PFSK-1 (cell line): ENCODE measurements at regions not wholly inside any gene's neighbourhood (a gene's known extent, or its start where the extent isn't known, plus 50 kb on each side); places are given as distances from the start of the nearest gene placed in this dataset.

Experiments
- POLR2AphosphoS5 ChIP-seq: IDR thresholded peaks from 2 replicates; pipeline ENCODE4 v1.6.1; 2012; ENCODE audit warnings: low read depth, mild to moderate bottlenecking, control low read depth, low read length, moderate library complexity
- TF ChIP-seq, protein P1 (sequence below), 2 experiments: IDR thresholded peaks; 2 replicates each; pipeline versions ENCODE4 v1.6.1 to v1.8.0; 2011 to 2012; ENCODE audit warnings: low read depth in 2 of 2, low read length in 2 of 2, control low read depth in 1 of 2, inconsistent platforms in 1 of 2, mild to moderate bottlenecking in 1 of 2, moderate library complexity in 1 of 2; ENCODE audit not compliant: insufficient read depth in 1 of 2

DNA sequence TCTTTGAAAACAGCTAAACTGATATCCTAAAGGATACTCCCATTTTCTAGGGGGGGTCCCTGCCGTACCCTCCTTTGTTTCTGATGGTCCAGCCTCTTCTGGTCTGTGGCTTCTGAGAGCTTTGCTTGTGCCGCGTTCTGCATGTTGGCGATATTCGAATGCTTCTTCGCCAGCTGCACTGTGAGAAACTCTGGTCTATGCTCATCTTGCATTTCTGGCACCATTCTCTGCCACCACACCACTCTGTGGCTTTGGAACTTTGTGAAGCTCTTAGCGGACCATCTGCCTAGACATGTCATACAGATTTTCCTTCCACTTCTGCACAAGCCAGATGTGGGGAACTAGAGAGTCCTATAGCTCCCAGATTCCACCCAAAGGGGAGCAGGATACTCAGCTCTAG is 197.2 kb downstream of the REEP3 start:
- TF ChIP-seq, protein P1, sequence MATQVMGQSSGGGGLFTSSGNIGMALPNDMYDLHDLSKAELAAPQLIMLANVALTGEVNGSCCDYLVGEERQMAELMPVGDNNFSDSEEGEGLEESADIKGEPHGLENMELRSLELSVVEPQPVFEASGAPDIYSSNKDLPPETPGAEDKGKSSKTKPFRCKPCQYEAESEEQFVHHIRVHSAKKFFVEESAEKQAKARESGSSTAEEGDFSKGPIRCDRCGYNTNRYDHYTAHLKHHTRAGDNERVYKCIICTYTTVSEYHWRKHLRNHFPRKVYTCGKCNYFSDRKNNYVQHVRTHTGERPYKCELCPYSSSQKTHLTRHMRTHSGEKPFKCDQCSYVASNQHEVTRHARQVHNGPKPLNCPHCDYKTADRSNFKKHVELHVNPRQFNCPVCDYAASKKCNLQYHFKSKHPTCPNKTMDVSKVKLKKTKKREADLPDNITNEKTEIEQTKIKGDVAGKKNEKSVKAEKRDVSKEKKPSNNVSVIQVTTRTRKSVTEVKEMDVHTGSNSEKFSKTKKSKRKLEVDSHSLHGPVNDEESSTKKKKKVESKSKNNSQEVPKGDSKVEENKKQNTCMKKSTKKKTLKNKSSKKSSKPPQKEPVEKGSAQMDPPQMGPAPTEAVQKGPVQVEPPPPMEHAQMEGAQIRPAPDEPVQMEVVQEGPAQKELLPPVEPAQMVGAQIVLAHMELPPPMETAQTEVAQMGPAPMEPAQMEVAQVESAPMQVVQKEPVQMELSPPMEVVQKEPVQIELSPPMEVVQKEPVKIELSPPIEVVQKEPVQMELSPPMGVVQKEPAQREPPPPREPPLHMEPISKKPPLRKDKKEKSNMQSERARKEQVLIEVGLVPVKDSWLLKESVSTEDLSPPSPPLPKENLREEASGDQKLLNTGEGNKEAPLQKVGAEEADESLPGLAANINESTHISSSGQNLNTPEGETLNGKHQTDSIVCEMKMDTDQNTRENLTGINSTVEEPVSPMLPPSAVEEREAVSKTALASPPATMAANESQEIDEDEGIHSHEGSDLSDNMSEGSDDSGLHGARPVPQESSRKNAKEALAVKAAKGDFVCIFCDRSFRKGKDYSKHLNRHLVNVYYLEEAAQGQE (IDR thresholded peaks at IDR 0.05; ENCODE audit: insufficient read depth in 1 of 2, low read depth in 2 of 2, low read length in 2 of 2) = no peak
- no peak for TF ChIP-seq POLR2AphosphoS5
